C4-2B (cell line): ENCODE measurements at regions not wholly inside any gene's neighbourhood (a gene's known extent, or its start where the extent isn't known, plus 50 kb on each side); places are given as distances from the start of the nearest gene placed in this dataset.

Experiments used
- ZFX ChIP-seq: fragments of 450-650 bp; IDR thresholded peaks from 2 replicates; pipeline ENCODE4 v1.6.1; 2017
- TF ChIP-seq, protein P1 (sequence below): fragments of 450-650 bp; conservative IDR thresholded peaks from 2 replicates; pipeline ENCODE4 v1.5.1; 2017; ENCODE audit warnings: mild to moderate bottlenecking

DNA sequence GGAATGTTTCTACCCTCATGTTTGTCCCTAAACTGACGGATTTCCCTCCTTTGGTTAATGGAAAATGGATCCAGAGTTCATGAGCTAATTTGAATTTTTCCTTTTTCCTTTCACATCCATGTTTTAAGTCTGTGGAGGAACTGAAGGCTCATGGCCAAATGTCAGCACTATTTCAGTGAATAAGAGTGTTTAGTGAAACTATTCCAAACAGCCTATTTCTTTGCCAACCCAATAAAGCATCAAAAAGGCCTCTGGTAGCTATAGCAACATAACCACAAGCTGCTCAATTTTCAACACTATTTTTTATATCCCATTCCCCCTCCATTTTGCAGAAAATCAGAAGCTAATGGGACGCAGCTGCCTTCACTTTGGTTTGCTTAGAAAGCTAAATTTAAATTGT lies 1454.1 kb downstream of the GATA3 start:
- TF ChIP-seq, protein P1, sequence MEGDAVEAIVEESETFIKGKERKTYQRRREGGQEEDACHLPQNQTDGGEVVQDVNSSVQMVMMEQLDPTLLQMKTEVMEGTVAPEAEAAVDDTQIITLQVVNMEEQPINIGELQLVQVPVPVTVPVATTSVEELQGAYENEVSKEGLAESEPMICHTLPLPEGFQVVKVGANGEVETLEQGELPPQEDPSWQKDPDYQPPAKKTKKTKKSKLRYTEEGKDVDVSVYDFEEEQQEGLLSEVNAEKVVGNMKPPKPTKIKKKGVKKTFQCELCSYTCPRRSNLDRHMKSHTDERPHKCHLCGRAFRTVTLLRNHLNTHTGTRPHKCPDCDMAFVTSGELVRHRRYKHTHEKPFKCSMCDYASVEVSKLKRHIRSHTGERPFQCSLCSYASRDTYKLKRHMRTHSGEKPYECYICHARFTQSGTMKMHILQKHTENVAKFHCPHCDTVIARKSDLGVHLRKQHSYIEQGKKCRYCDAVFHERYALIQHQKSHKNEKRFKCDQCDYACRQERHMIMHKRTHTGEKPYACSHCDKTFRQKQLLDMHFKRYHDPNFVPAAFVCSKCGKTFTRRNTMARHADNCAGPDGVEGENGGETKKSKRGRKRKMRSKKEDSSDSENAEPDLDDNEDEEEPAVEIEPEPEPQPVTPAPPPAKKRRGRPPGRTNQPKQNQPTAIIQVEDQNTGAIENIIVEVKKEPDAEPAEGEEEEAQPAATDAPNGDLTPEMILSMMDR: no peak
- no peak for TF ChIP-seq ZFX
